ENCODE measurements at regions not wholly inside any gene's neighbourhood (a gene's known extent, or its start where the extent isn't known, plus 50 kb on each side); places are given as distances from the start of the nearest gene placed in this dataset.
"Not testable (repeated sequence)": the region's sequence is repeated elsewhere in the genome, so short reads cannot be mapped to it uniquely, and the experiment has no call there.

DNA sequence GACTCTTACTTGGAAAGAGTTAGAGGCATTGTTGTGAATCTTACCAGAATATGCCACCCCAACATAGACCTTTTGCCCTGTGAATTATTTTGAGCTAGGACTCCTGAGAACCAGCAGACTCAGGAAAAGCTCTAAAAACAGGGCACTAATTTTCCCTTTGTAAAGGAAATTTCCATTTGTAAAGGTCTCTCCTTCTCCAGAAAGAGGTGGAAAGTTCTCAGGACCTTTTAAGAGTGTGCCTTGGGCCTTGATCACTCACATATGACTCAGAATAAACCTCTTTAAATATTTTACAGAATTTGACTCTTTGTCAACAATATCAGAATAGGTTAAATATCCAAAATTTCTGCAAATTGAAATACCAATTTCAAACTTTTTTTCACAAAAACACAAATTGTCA lies 721.8 kb upstream of the NCAM2 start:
- no peak for DNase-seq
- intact Hi-C loops (cut with DNase I), result no loop called here
- no peak for ATAC-seq
- H3K4me3 ChIP-seq, result no peak overlapping the region
- no peak overlapping the region for H3K27ac ChIP-seq
- no peaks in the 10 kb centered on the region for H3K4me1 ChIP-seq
- no peaks in the 10 kb centered on the region for H3K36me3 ChIP-seq
- H3K27me3 ChIP-seq, result no peaks in the 10 kb centered on the region
- TF ChIP-seq, protein P1, sequence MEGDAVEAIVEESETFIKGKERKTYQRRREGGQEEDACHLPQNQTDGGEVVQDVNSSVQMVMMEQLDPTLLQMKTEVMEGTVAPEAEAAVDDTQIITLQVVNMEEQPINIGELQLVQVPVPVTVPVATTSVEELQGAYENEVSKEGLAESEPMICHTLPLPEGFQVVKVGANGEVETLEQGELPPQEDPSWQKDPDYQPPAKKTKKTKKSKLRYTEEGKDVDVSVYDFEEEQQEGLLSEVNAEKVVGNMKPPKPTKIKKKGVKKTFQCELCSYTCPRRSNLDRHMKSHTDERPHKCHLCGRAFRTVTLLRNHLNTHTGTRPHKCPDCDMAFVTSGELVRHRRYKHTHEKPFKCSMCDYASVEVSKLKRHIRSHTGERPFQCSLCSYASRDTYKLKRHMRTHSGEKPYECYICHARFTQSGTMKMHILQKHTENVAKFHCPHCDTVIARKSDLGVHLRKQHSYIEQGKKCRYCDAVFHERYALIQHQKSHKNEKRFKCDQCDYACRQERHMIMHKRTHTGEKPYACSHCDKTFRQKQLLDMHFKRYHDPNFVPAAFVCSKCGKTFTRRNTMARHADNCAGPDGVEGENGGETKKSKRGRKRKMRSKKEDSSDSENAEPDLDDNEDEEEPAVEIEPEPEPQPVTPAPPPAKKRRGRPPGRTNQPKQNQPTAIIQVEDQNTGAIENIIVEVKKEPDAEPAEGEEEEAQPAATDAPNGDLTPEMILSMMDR (IDR thresholded peaks at IDR 0.05), result no peak
- H3K9me3 ChIP-seq, result peaks cover 0 to 12% (median 0%) of the 10 kb centered on the region in 11 donors

DNA sequence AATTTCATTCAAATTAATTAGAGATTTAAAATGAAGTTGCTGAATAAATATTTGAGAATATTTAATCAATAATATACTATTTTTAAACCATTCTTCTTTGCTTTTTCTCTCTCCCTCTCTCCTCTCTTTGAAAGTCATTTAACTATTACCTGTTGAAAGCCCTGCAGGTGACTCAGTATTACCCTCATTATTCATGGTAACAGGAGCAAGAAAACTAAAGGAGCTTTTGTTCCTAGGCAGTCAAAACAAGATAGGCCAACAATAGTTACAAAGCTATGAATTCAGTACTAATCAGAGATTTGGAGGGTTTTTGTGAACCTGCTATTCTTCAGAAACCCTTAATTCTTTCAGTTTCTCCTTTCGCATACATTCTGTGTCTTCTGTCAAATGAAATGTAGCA lies 721.3 kb upstream of the NCAM2 start:
- ATAC-seq (no peak), DNase-seq (no peak)
- WGBS, 2 donors, result 92 to 94% methylated on average over 1 of the region's 1 CpG
- H3K4me3 ChIP-seq, result no peak overlapping the region
- intact Hi-C loops (cut with DNase I), result no loop called here
- H3K4me1 ChIP-seq, result no peaks in the 10 kb centered on the region
- TF ChIP-seq, protein P1 (IDR thresholded peaks at IDR 0.05), result no peak
- peaks cover 0 to 9% (median 0%) of the 10 kb centered on the region in 11 donors for H3K9me3 ChIP-seq
- no peaks in the 10 kb centered on the region for H3K27me3 ChIP-seq
- H3K36me3 ChIP-seq, result no peaks in the 10 kb centered on the region
- H3K27ac ChIP-seq, result no peak overlapping the region

DNA sequence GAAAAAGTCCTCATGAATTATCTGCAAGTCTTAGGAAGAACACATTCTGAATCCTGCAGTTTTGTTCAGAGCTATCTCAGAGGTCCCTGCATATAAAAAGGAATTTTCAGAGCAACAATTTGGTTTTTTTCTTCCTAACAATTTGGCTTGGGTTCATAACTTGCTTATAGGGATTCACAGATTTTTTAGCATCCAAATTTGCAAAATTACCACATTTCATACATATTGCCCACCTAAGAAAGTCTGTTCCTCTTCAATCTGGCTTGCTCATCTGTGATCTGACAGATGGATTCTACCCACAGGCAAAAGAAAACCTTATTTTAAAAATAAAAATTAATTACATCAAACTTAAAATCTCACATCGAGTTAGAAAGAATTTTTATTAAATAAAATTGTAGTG lies 714.4 kb upstream of the NCAM2 start:
- 81 to 85% methylated on average over 1 of the region's 1 CpG for WGBS, 2 donors
- intact Hi-C loops (cut with DNase I), result no loop called here
- Histone ChIP-seq H3K36me3 (no peaks in the 10 kb centered on the region), H3K4me1 (no peaks in the 10 kb centered on the region), H3K4me3 (no peak overlapping the region), H3K27ac (no peak overlapping the region), H3K27me3 (no peaks in the 10 kb centered on the region), H3K9me3 (peaks cover 0 to 3% (median 0%) of the 10 kb centered on the region in 11 donors)
- TF ChIP-seq, protein P1 (IDR thresholded peaks at IDR 0.05), result no peak
- ATAC-seq (no peak), DNase-seq (no peak)

DNA sequence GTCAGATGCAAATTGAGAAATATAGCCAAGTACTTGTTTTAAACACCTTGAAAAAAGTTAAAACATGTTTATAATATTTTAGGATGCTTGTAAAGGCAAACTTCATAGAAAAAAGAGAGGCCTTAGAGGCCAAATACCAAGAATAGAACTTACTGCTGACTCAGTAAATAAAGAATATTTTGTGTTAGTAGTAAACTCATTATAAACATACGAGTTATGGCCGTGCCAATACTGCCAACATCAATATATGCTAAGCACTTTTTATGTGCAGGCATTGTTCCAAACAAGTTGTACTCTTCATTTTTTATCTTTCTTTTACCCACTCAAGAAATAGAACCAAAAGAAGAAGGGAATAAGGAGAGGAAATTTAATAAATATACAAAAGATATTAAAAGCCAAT lies 705.9 kb upstream of the NCAM2 start:
- 76 to 79% methylated on average over 2 of the region's 2 CpGs for WGBS, 2 donors
- ATAC-seq (no peak), DNase-seq (no peak)
- Histone ChIP-seq H3K27me3 (no peaks in the 10 kb centered on the region), H3K4me1 (no peaks in the 10 kb centered on the region), H3K9me3 (peaks cover 0 to 17% (median 0%) of the 10 kb centered on the region in 11 donors), H3K27ac (no peak overlapping the region), H3K4me3 (no peak overlapping the region), H3K36me3 (no peaks in the 10 kb centered on the region)
- TF ChIP-seq, protein P1 (IDR thresholded peaks at IDR 0.05), result no peak
- intact Hi-C loops (cut with DNase I), result no loop called here

DNA sequence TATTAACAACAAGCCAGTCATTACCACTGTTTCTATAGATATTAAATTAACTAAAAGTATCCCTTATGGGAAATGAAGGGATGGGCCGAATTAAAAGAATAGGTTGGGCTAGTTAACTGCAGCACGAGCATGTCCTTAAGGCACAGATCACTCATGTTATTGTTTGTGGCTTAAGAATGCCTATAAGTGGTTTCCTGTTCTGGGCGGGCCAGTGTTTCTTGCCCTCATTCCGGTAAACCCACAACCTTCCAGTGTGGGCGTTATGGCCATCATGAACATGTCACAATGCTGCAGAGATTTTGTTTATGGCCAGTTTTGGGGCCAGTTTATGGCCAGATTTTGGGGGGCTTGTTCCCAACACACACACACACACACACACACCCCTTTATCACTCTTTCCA lies 705.4 kb upstream of the NCAM2 start:
- WGBS, 2 donors, result 78 to 89% methylated on average over 5 of the region's 5 CpGs
- intact Hi-C loops (cut with DNase I); ATAC-seq: not testable (repeated sequence)

More for the DNA sequence above, 705.4 kb upstream of the NCAM2 start:
- not testable (repeated sequence) for H3K27ac ChIP-seq, H3K4me3 ChIP-seq, H3K36me3 ChIP-seq, H3K4me1 ChIP-seq, H3K27me3 ChIP-seq, DNase-seq
- peaks cover 0 to 17% (median 0%) of the 10 kb centered on the region in 11 donors for H3K9me3 ChIP-seq
